Keratinocyte (primary cell): ENCODE measurements at regions not wholly inside any gene's neighbourhood (a gene's known extent, or its start where the extent isn't known, plus 50 kb on each side); places are given as distances from the start of the nearest gene placed in this dataset.

Experiments
- CTCF ChIP-seq, 3 experiments: IDR thresholded peaks in 1 of 3; conservative IDR thresholded peaks in 1 of 3; optimal IDR thresholded peaks in 1 of 3; 2 replicates in 2 of 3; 3 replicates in 1 of 3; pipeline versions ENCODE3 to v1.5.1; 2011; ENCODE audit warnings: low read length in 3 of 3, mild to moderate bottlenecking in 3 of 3, moderate library complexity in 2 of 3, control low read depth in 1 of 3, inconsistent platforms in 1 of 3; ENCODE audit not compliant: insufficient read depth in 2 of 3; ENCODE audit errors: extremely low read depth in 1 of 3
- EZH2 ChIP-seq: IDR thresholded peaks from one replicate; pipeline ENCODE4 v1.6.1; 2012; ENCODE audit warnings: inconsistent platforms, mild to moderate bottlenecking, low read length, moderate library complexity

- TF ChIP-seq CTCF (optimal IDR thresholded peaks at IDR 0.05 in 1 of 3, IDR thresholded peaks at IDR 0.05 in 1 of 3, conservative IDR thresholded peaks at IDR 0.05 in 1 of 3; ENCODE audit: extremely low read depth in 1 of 3, insufficient read depth in 2 of 3, low read length in 3 of 3) (no peak), EZH2 (no peak)
These were observed 1262.4 kb upstream of the PCDH20 start for GRCh38 chr13:62678039-62678438.
